HG02943 (cell line): ENCODE measurements at regions not wholly inside any gene's neighbourhood (a gene's known extent, or its start where the extent isn't known, plus 50 kb on each side); places are given as distances from the start of the nearest gene placed in this dataset.

Experiments
- ATAC-seq: cut with Tn5 transposase; IDR thresholded peaks from one replicate; pipeline ENCODE4 v1.9.1; 2021; ENCODE audit warnings: mild to moderate bottlenecking, low read depth, moderate library complexity; ENCODE audit not compliant: unreplicated experiment

GRCh38 chr3:68328049-68328448, 604.3 kb downstream of the TAFA4 start:
- no peak for ATAC-seq

GRCh38 chr3:68315964-68316363, 616.4 kb downstream of the TAFA4 start:
- no peak for ATAC-seq

GRCh38 chr3:68315546-68315945, 616.8 kb downstream of the TAFA4 start:
- ATAC-seq, result no peak

GRCh38 chr3:68306571-68306970, 625.8 kb downstream of the TAFA4 start:
- no peak for ATAC-seq

GRCh38 chr3:68295457-68295856, 636.9 kb downstream of the TAFA4 start:
- no peak for ATAC-seq

- no peak for ATAC-seq
Observed at GRCh38 chr3:68290333-68290732, 635.9 kb upstream of the SUCLG2 start.

- ATAC-seq, result no peak
Observed at GRCh38 chr3:68288085-68288484, 633.7 kb upstream of the SUCLG2 start.

GRCh38 chr3:68287101-68287500, 632.7 kb upstream of the SUCLG2 start:
- no peak for ATAC-seq

- no peak for ATAC-seq
Observed at GRCh38 chr3:68274286-68274685, 619.9 kb upstream of the SUCLG2 start.

- ATAC-seq, result no peak
Observed at GRCh38 chr3:68271145-68271544, 616.7 kb upstream of the SUCLG2 start.

- no peak for ATAC-seq
Observed at GRCh38 chr3:68256635-68257223, 602.3 kb upstream of the SUCLG2 start.

GRCh38 chr3:68249265-68249664, 594.9 kb upstream of the SUCLG2 start:
- ATAC-seq, result no peak

GRCh38 chr3:68242606-68243005, 588.2 kb upstream of the SUCLG2 start:
- ATAC-seq, result no peak

- no peak for ATAC-seq
Observed at GRCh38 chr3:68239542-68239941, 585.1 kb upstream of the SUCLG2 start.

GRCh38 chr3:68234076-68234780, 579.8 kb upstream of the SUCLG2 start:
- no peak for ATAC-seq

- ATAC-seq, result no peak
Observed at GRCh38 chr3:68228856-68229255, 574.4 kb upstream of the SUCLG2 start.

- ATAC-seq, result no peak
Observed at GRCh38 chr3:68220832-68221231, 566.4 kb upstream of the SUCLG2 start.

- ATAC-seq, result no peak
Observed at GRCh38 chr3:68211637-68212036, 557.2 kb upstream of the SUCLG2 start.

GRCh38 chr3:68210635-68211034, 556.2 kb upstream of the SUCLG2 start:
- no peak for ATAC-seq

- no peak for ATAC-seq
Observed at GRCh38 chr3:68207327-68207726, 552.9 kb upstream of the SUCLG2 start.

- ATAC-seq, result no peak
Observed at GRCh38 chr3:68206524-68207117, 552.2 kb upstream of the SUCLG2 start.

- ATAC-seq, result no peak
Observed at GRCh38 chr3:68186733-68187132, 532.3 kb upstream of the SUCLG2 start.
